NB4 (cell line): ENCODE measurements at regions not wholly inside any gene's neighbourhood (a gene's known extent, or its start where the extent isn't known, plus 50 kb on each side); places are given as distances from the start of the nearest gene placed in this dataset.
"Not testable (repeated sequence)": the region's sequence is repeated elsewhere in the genome, so short reads cannot be mapped to it uniquely, and the experiment has no call there.

ENCODE experiments used
- MYC ChIP-seq: IDR thresholded peaks from 2 replicates; pipeline ENCODE4 v1.6.1; 2011; ENCODE audit warnings: low read depth, low read length
- POLR2A ChIP-seq: IDR thresholded peaks from 2 replicates; pipeline ENCODE4 v1.6.1; 2011; ENCODE audit warnings: mild to moderate bottlenecking; ENCODE audit not compliant: insufficient read length; ENCODE audit errors: extremely low read depth
- TF ChIP-seq, protein P1 (sequence below): IDR thresholded peaks from one replicate; pipeline ENCODE4 v1.5.1; 2012; ENCODE audit warnings: low read depth, low read length
- TF ChIP-seq, protein P2 (sequence below): IDR thresholded peaks from 2 replicates; pipeline ENCODE4 v1.6.1; 2011; ENCODE audit warnings: low read depth, low read length

DNA sequence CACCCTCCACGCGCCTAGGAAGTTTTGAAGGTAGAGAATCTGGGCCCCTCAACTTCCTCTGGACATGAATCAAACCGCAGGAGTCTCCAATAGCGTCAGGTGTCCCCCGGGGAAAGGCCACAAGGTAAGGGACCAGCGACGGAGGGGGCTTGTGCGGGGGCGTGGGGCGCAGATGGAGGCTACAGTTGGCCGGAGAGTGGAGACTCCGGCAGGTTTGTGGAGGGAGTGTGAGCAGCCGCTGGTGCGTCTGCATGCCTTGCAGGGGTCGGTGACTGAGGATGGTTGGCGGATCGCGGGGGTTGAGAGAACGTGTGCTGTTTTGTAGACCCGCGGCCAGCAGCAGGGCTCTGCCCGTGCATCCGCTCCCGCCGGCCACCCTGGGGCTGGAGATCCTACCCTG lies 303.3 kb upstream of the DPP6 start:
- TF ChIP-seq, protein P1, sequence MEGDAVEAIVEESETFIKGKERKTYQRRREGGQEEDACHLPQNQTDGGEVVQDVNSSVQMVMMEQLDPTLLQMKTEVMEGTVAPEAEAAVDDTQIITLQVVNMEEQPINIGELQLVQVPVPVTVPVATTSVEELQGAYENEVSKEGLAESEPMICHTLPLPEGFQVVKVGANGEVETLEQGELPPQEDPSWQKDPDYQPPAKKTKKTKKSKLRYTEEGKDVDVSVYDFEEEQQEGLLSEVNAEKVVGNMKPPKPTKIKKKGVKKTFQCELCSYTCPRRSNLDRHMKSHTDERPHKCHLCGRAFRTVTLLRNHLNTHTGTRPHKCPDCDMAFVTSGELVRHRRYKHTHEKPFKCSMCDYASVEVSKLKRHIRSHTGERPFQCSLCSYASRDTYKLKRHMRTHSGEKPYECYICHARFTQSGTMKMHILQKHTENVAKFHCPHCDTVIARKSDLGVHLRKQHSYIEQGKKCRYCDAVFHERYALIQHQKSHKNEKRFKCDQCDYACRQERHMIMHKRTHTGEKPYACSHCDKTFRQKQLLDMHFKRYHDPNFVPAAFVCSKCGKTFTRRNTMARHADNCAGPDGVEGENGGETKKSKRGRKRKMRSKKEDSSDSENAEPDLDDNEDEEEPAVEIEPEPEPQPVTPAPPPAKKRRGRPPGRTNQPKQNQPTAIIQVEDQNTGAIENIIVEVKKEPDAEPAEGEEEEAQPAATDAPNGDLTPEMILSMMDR, result not testable (repeated sequence)
- TF ChIP-seq POLR2A, MYC: not testable (repeated sequence)
- TF ChIP-seq, protein P2, sequence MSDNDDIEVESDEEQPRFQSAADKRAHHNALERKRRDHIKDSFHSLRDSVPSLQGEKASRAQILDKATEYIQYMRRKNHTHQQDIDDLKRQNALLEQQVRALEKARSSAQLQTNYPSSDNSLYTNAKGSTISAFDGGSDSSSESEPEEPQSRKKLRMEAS, result not testable (repeated sequence)
